ENCODE measurements at regions not wholly inside any gene's neighbourhood (a gene's known extent, or its start where the extent isn't known, plus 50 kb on each side); places are given as distances from the start of the nearest gene placed in this dataset.

DNA sequence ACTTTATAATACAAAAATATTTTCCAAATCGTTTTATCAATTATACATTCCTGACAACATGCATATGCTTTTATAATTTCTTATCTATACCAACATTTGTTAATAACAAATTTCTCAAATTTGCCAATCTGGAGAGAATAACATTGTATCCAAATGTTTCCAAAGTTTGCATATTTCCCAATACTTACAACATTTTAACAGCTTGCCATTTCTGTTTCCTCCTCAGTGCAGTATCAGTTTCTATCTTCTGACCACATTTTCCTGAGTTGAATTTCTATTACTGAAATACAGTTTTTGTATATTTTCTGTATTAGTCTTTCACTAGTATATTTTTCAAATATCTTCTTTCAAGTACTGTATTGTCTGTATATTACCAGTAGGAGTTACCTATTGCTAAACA, 1594.3 kb downstream of the PLA2G4A start:
- Mint-ChIP-seq H3K27ac (no peak overlapping the region), H3K27me3 (no peaks in the 10 kb centered on the region), H3K36me3 (ENCODE audit: low read depth) (no peaks in the 10 kb centered on the region), H3K4me3 (no peak overlapping the region), H3K4me1 (no peaks in the 10 kb centered on the region)
- ATAC-seq, result no peak
- no peaks in the 10 kb centered on the region for H3K9me3 ChIP-seq (ENCODE audit: control insufficient read depth, low read length, poor library complexity, severe bottlenecking)
- no peak for DNase-seq

DNA sequence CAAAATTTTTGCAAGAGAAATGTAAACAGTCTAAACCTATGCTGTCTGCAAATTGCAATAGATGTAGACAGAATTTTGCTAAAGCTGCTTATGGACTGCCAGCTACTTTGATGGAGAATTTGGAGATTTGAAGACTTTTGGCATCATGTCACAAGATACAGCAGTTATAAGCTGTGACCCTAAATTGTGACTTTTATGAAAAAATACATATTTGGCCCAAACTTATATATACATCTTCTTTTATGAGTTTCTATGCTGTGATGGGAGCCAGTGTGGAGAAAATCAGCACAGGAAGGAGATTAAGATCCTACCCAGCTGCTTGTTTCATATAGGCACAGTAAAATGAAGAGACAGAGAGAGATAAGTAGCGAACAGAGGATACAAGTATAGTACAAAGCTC, 1595.4 kb downstream of the PLA2G4A start:
- no peaks in the 10 kb centered on the region for H3K9me3 ChIP-seq (ENCODE audit: control insufficient read depth, low read length, poor library complexity, severe bottlenecking)
- Mint-ChIP-seq H3K27me3 (no peaks in the 10 kb centered on the region), H3K4me1 (no peaks in the 10 kb centered on the region), H3K36me3 (ENCODE audit: low read depth) (no peaks in the 10 kb centered on the region), H3K27ac (no peak overlapping the region), H3K4me3 (no peak overlapping the region)
- ATAC-seq, result no peak
- no peak for DNase-seq

GRCh38 chr1:188425687-188426086, 1596.9 kb downstream of the PLA2G4A start:
- Mint-ChIP-seq H3K36me3 (ENCODE audit: low read depth) (no peaks in the 10 kb centered on the region), H3K4me3 (no peak overlapping the region), H3K27me3 (no peaks in the 10 kb centered on the region), H3K4me1 (no peaks in the 10 kb centered on the region), H3K27ac (no peak overlapping the region)
- no peaks in the 10 kb centered on the region for H3K9me3 ChIP-seq (ENCODE audit: control insufficient read depth, low read length, poor library complexity, severe bottlenecking)
- ATAC-seq, result no peak
- no peak for DNase-seq

GRCh38 chr1:188426561-188426960, 1597.8 kb downstream of the PLA2G4A start:
- Mint-ChIP-seq H3K27ac (no peak overlapping the region), H3K36me3 (ENCODE audit: low read depth) (no peaks in the 10 kb centered on the region), H3K4me3 (no peak overlapping the region), H3K27me3 (no peaks in the 10 kb centered on the region), H3K4me1 (no peaks in the 10 kb centered on the region)
- ATAC-seq (no peak), DNase-seq (no peak)
- no peaks in the 10 kb centered on the region for H3K9me3 ChIP-seq (ENCODE audit: control insufficient read depth, low read length, poor library complexity, severe bottlenecking)

DNA sequence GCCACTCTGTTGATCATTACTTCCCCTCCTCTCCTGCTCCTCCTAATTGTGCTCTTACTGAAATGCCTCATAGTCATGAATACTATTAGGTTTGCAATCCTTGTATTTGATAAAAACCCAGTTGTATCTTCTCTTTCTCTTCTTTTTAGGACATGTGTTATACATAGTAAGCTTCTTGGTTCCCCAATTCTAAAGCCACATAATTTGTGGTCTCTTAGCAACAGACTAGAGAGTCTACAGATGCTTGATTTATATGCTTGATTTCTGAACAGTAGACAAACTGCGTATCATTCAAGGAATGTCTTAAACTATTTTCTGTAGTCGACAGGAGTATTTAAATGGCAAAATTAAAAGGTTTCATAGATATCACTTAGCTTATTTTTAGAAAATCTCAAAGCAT, 1598.9 kb downstream of the PLA2G4A start:
- DNase-seq, result no peak
- H3K27ac Mint-ChIP-seq, result no peak overlapping the region
- ATAC-seq, result no peak
- no peaks in the 10 kb centered on the region for H3K9me3 ChIP-seq (ENCODE audit: control insufficient read depth, low read length, poor library complexity, severe bottlenecking)
- H3K4me1 Mint-ChIP-seq, result no peaks in the 10 kb centered on the region
- no peaks in the 10 kb centered on the region for H3K27me3 Mint-ChIP-seq
- no peaks in the 10 kb centered on the region for H3K36me3 Mint-ChIP-seq (ENCODE audit: low read depth)
- H3K4me3 Mint-ChIP-seq, result no peak overlapping the region

GRCh38 chr1:188429386-188429785, 1600.6 kb downstream of the PLA2G4A start:
- ATAC-seq (no peak), DNase-seq (no peak)
- Mint-ChIP-seq H3K4me3 (no peak overlapping the region), H3K36me3 (ENCODE audit: low read depth) (no peaks in the 10 kb centered on the region), H3K27ac (no peak overlapping the region), H3K4me1 (no peaks in the 10 kb centered on the region), H3K27me3 (no peaks in the 10 kb centered on the region)
- no peaks in the 10 kb centered on the region for H3K9me3 ChIP-seq (ENCODE audit: control insufficient read depth, low read length, poor library complexity, severe bottlenecking)

- Mint-ChIP-seq H3K27ac (no peak overlapping the region), H3K4me1 (no peaks in the 10 kb centered on the region), H3K36me3 (ENCODE audit: low read depth) (no peaks in the 10 kb centered on the region), H3K4me3 (no peak overlapping the region), H3K27me3 (no peaks in the 10 kb centered on the region)
- H3K9me3 ChIP-seq (ENCODE audit: control insufficient read depth, low read length, poor library complexity, severe bottlenecking), result no peaks in the 10 kb centered on the region
- ATAC-seq (no peak), DNase-seq (no peak)
Observed at GRCh38 chr1:188432427-188432826, 1603.7 kb downstream of the PLA2G4A start.

- DNase-seq, result no peak
- H3K9me3 ChIP-seq (ENCODE audit: control insufficient read depth, low read length, poor library complexity, severe bottlenecking), result no peaks in the 10 kb centered on the region
- Mint-ChIP-seq H3K4me3 (no peak overlapping the region), H3K27me3 (no peaks in the 10 kb centered on the region), H3K4me1 (no peaks in the 10 kb centered on the region), H3K36me3 (ENCODE audit: low read depth) (no peaks in the 10 kb centered on the region), H3K27ac (no peak overlapping the region)
- no peak for ATAC-seq
Observed at GRCh38 chr1:188433425-188433824, 1604.7 kb downstream of the PLA2G4A start.

GRCh38 chr1:188444526-188444925, 1615.8 kb downstream of the PLA2G4A start:
- DNase-seq (no peak), ATAC-seq (no peak)
- no peaks in the 10 kb centered on the region for H3K27me3 Mint-ChIP-seq
- no peaks in the 10 kb centered on the region for H3K4me1 Mint-ChIP-seq
- no peak overlapping the region for H3K4me3 Mint-ChIP-seq
- no peaks in the 10 kb centered on the region for H3K9me3 ChIP-seq (ENCODE audit: control insufficient read depth, low read length, poor library complexity, severe bottlenecking)
- H3K36me3 Mint-ChIP-seq (ENCODE audit: low read depth), result no peaks in the 10 kb centered on the region
- no peak overlapping the region for H3K27ac Mint-ChIP-seq

DNA sequence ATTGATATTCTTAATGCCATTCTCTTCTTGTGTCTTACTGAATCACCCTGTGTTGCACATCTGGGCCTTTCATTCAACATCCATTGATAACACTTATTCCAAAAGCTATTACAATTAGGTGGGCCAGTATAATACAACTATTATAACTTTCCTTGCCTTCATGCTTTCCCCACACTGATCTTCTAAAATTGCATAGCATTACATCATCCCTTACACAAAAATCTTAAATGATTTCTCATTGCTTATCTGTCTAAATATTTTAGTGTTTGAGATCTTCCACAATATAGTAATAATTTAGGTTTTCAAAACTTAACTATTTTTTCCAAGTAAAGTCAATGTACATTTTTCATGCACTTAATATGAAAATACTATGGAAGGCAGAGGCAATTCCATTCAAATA, 1634.1 kb downstream of the PLA2G4A start:
- H3K4me3 Mint-ChIP-seq, result no peak overlapping the region
- H3K4me1 Mint-ChIP-seq, result no peaks in the 10 kb centered on the region
- no peak for ATAC-seq
- no peak for DNase-seq
- no peaks in the 10 kb centered on the region for H3K9me3 ChIP-seq (ENCODE audit: control insufficient read depth, low read length, poor library complexity, severe bottlenecking)
- no peaks in the 10 kb centered on the region for H3K27me3 Mint-ChIP-seq
- no peaks in the 10 kb centered on the region for H3K36me3 Mint-ChIP-seq (ENCODE audit: low read depth)
- no peak overlapping the region for H3K27ac Mint-ChIP-seq

DNA sequence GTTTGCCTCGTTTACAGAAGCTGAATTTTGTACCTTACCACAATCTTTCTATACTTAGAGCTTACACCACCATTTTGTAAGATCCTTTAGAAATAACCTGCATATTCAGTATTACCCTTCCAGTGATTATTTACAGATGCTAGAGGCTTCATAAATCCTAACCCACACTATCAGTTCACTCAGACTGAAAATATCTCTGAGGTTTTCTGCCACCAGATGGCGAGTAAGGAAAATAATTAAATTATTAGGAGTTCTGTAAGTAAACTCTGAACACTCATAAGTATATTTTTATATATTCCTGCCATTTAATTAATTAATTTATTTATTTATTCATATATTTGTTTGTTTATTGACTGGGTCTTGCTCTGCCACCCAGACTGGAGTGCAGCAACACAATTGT, 1635.2 kb downstream of the PLA2G4A start:
- Mint-ChIP-seq H3K27me3 (no peaks in the 10 kb centered on the region), H3K4me1 (no peaks in the 10 kb centered on the region), H3K4me3 (no peak overlapping the region), H3K27ac (no peak overlapping the region), H3K36me3 (ENCODE audit: low read depth) (no peaks in the 10 kb centered on the region)
- no peaks in the 10 kb centered on the region for H3K9me3 ChIP-seq (ENCODE audit: control insufficient read depth, low read length, poor library complexity, severe bottlenecking)
- no peak for ATAC-seq
- DNase-seq, result no peak

- DNase-seq (no peak), ATAC-seq (no peak)
- H3K4me3 Mint-ChIP-seq, result no peak overlapping the region
- H3K27ac Mint-ChIP-seq, result no peak overlapping the region
- H3K27me3 Mint-ChIP-seq, result no peaks in the 10 kb centered on the region
- no peaks in the 10 kb centered on the region for H3K36me3 Mint-ChIP-seq (ENCODE audit: low read depth)
- no peaks in the 10 kb centered on the region for H3K4me1 Mint-ChIP-seq
- no peaks in the 10 kb centered on the region for H3K9me3 ChIP-seq (ENCODE audit: control insufficient read depth, low read length, poor library complexity, severe bottlenecking)
Observed at GRCh38 chr1:188466539-188466938, 1637.8 kb downstream of the PLA2G4A start.

- Mint-ChIP-seq H3K27me3 (no peaks in the 10 kb centered on the region), H3K27ac (no peak overlapping the region), H3K4me1 (no peaks in the 10 kb centered on the region), H3K4me3 (no peak overlapping the region), H3K36me3 (ENCODE audit: low read depth) (no peaks in the 10 kb centered on the region)
- H3K9me3 ChIP-seq (ENCODE audit: control insufficient read depth, low read length, poor library complexity, severe bottlenecking), result no peaks in the 10 kb centered on the region
- ATAC-seq (no peak), DNase-seq (no peak)
Observed at GRCh38 chr1:188476606-188477005, 1647.9 kb downstream of the PLA2G4A start.

- H3K4me3 Mint-ChIP-seq, result no peak overlapping the region
- no peak for ATAC-seq
- no peak overlapping the region for H3K27ac Mint-ChIP-seq
- no peaks in the 10 kb centered on the region for H3K9me3 ChIP-seq (ENCODE audit: control insufficient read depth, low read length, poor library complexity, severe bottlenecking)
- no peaks in the 10 kb centered on the region for H3K4me1 Mint-ChIP-seq
- no peaks in the 10 kb centered on the region for H3K36me3 Mint-ChIP-seq (ENCODE audit: low read depth)
- DNase-seq, result no peak
- no peaks in the 10 kb centered on the region for H3K27me3 Mint-ChIP-seq
Observed at GRCh38 chr1:188489336-188490112, 1660.8 kb downstream of the PLA2G4A start.

Data from T-helper 17 cell (primary cell).